ENCODE measurements at regions not wholly inside any gene's neighbourhood (a gene's known extent, or its start where the extent isn't known, plus 50 kb on each side); places are given as distances from the start of the nearest gene placed in this dataset.

- FAIRE-seq (no peak), DNase-seq (ENCODE audit: low spot score) (no peak)
Observed at GRCh38 chr3:194987571-194988494, 283.1 kb downstream of the XXYLT1 start.

- no peak for FAIRE-seq
- DNase-seq (ENCODE audit: low spot score) = no peak
Observed at GRCh38 chr3:194988495-194989165, 282.3 kb downstream of the XXYLT1 start.

- DNase-seq (ENCODE audit: low spot score) = no peak
- FAIRE-seq = no peak
Observed at GRCh38 chr3:194989241-194989640, 281.7 kb downstream of the XXYLT1 start.

GRCh38 chr3:194990454-194991337 lies 280.3 kb downstream of the XXYLT1 start:
- no peak for FAIRE-seq

GRCh38 chr3:194991338-194991654 lies 279.7 kb downstream of the XXYLT1 start:
- no peak for DNase-seq (ENCODE audit: low spot score)
- no peak for FAIRE-seq

More at GRCh38 chr3:194990454-194991337, 280.3 kb downstream of the XXYLT1 start:
- DNase-seq (ENCODE audit: low spot score) = no peak

- DNase-seq (ENCODE audit: low spot score) = no peak
- no peak for FAIRE-seq
Observed at GRCh38 chr3:194993896-194994295, 277.1 kb downstream of the XXYLT1 start.

GRCh38 chr3:194994551-194994981 lies 276.4 kb downstream of the XXYLT1 start:
- DNase-seq (ENCODE audit: low spot score) (no peak), FAIRE-seq (no peak)

GRCh38 chr3:194995334-194995733 lies 275.6 kb downstream of the XXYLT1 start:
- FAIRE-seq (no peak), DNase-seq (ENCODE audit: low spot score) (no peak)

- FAIRE-seq (no peak), DNase-seq (ENCODE audit: low spot score) (no peak)
Observed at GRCh38 chr3:194995922-194996321, 275.0 kb downstream of the XXYLT1 start.

GRCh38 chr3:194996746-194997145 lies 274.2 kb downstream of the XXYLT1 start:
- FAIRE-seq = no peak
- DNase-seq (ENCODE audit: low spot score) = no peak

- no peak for DNase-seq (ENCODE audit: low spot score)
- FAIRE-seq = no peak
Observed at GRCh38 chr3:194998417-194998816, 272.5 kb downstream of the XXYLT1 start.

GRCh38 chr3:194998948-194999347 lies 272.0 kb downstream of the XXYLT1 start:
- no peak for FAIRE-seq
- DNase-seq (ENCODE audit: low spot score) = no peak

GRCh38 chr3:194999491-194999890 lies 271.5 kb downstream of the XXYLT1 start:
- FAIRE-seq (no peak), DNase-seq (ENCODE audit: low spot score) (no peak)

- DNase-seq (ENCODE audit: low spot score) (no peak), FAIRE-seq (no peak)
Observed at GRCh38 chr3:195001261-195001660, 269.7 kb downstream of the XXYLT1 start.

GRCh38 chr3:195001961-195002861 lies 268.7 kb downstream of the XXYLT1 start:
- DNase-seq (ENCODE audit: low spot score) (no peak), FAIRE-seq (no peak)

- FAIRE-seq (no peak), DNase-seq (ENCODE audit: low spot score) (no peak)
Observed at GRCh38 chr3:195003006-195003892, 267.7 kb downstream of the XXYLT1 start.

GRCh38 chr3:195003893-195004289 lies 267.1 kb downstream of the XXYLT1 start:
- FAIRE-seq (no peak), DNase-seq (ENCODE audit: low spot score) (no peak)

GRCh38 chr3:195004512-195005250 lies 266.3 kb downstream of the XXYLT1 start:
- DNase-seq (ENCODE audit: low spot score) = no peak
- FAIRE-seq = no peak

GRCh38 chr3:195005251-195005620 lies 265.7 kb downstream of the XXYLT1 start:
- DNase-seq (ENCODE audit: low spot score) (no peak), FAIRE-seq (no peak)

Measured in RCC 7860 (cell line).